ENCODE measurements at regions not wholly inside any gene's neighbourhood (a gene's known extent, or its start where the extent isn't known, plus 50 kb on each side); places are given as distances from the start of the nearest gene placed in this dataset.

GRCh38 chr11:98559961-98560360 lies 460.8 kb upstream of the CNTN5 start:
- no peak for TF ChIP-seq CTCF (IDR thresholded peaks at IDR 0.05)

GRCh38 chr11:98561252-98561651 lies 459.5 kb upstream of the CNTN5 start:
- TF ChIP-seq CTCF (IDR thresholded peaks at IDR 0.05), result no peak

GRCh38 chr11:98561877-98562395 lies 458.8 kb upstream of the CNTN5 start:
- TF ChIP-seq CTCF (IDR thresholded peaks at IDR 0.05), result no peak

GRCh38 chr11:98564233-98564632 lies 456.5 kb upstream of the CNTN5 start:
- TF ChIP-seq CTCF (IDR thresholded peaks at IDR 0.05), result no peak

DNA sequence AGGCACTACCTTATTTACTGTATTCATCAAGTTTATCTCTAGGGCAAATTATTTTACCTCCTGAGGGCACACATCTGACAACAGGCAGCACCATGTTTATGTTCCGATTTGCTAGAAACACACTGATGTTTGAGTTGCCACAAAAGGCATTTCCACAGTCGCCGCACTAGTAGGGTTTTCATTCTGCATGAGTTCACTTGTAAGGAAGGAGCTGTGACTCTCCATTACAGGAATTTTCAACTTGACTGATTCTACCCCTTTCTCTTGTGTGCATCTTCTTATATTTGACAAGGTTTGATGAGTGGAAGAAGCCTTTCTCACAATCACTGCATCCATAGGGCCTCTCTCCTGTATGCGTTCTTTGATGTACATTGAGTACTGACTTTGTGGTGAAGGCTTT lies 455.9 kb upstream of the CNTN5 start:
- TF ChIP-seq CTCF (IDR thresholded peaks at IDR 0.05), result no peak

- no peak for TF ChIP-seq CTCF (IDR thresholded peaks at IDR 0.05)
These were observed 455.4 kb upstream of the CNTN5 start for GRCh38 chr11:98565311-98565710.

DNA sequence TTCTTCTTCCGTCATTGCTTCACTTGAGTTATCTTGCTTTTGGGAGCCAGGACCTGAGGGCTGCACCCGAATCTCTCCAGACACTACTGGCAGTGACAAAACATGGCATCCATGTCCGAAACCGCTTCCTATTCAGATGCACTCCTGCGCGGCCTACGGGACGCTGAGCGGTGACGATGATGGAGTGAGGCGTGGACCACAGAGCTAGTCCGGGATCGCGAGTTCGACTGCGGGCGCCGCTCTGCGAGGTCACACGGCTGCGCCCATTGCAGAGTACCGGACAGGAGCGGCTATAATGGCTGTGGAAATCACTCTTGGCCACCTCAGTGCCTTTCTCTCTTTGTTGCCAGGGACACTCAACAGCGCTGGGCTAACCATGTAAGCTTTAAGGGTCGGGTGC lies 453.8 kb upstream of the CNTN5 start:
- no peak for TF ChIP-seq CTCF (IDR thresholded peaks at IDR 0.05)

DNA sequence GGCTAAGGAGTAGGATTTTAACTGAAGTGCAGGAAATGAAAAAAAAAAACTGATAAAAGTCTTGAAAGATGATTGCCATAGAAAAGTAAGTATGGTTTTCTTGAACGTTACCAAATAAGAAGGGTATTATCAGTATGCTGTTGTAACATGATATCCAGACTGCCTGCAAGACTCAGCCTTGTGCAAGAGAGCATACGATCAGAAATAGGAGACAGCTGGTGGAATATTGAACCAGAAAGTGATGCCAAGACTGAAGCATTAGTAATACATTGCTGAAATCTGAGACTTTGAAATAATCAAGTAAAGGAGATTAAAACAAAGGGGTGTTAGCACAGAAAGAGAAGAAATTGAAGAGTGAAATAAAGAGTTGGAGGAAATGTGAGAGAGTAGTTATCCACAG lies 452.7 kb upstream of the CNTN5 start:
- TF ChIP-seq CTCF (IDR thresholded peaks at IDR 0.05), result no peak
